Osteoblast (primary cell): ENCODE measurements at regions not wholly inside any gene's neighbourhood (a gene's known extent, or its start where the extent isn't known, plus 50 kb on each side); places are given as distances from the start of the nearest gene placed in this dataset.
A peak's percentile ranks its signal among the peaks of the same experiment; 100 is the strongest.

Source experiments
- DNase-seq: peaks from one replicate; pipeline ENCODE4 v3.0.0; 2011; ENCODE audit warnings: low spot score, mixed read lengths; ENCODE audit not compliant: insufficient read length; ENCODE audit errors: missing footprints
- H2AFZ ChIP-seq: 2 replicates; pipeline ENCODE4 v1.6.0; 2011; ENCODE audit warnings: mild to moderate bottlenecking, low read length
- H3K27ac ChIP-seq: 2 replicates; pipeline ENCODE4 v1.5.1; 2011; ENCODE audit warnings: mild to moderate bottlenecking, low read depth, low read length, moderate library complexity
- H3K27me3 ChIP-seq: 2 replicates; pipeline ENCODE4 v1.6.0; 2012; ENCODE audit warnings: mild to moderate bottlenecking, control low read depth, inconsistent platforms, low read length, moderate library complexity; ENCODE audit not compliant: insufficient read depth
- H3K36me3 ChIP-seq: 2 replicates; pipeline ENCODE4 v1.5.1; 2011; ENCODE audit warnings: mild to moderate bottlenecking, low read length, control low read depth, moderate library complexity; ENCODE audit not compliant: insufficient read depth
- H3K4me1 ChIP-seq: 2 replicates; pipeline ENCODE4 v1.5.1; 2011; ENCODE audit warnings: mild to moderate bottlenecking, low read length, control low read depth, moderate library complexity; ENCODE audit not compliant: insufficient read depth
- H3K4me2 ChIP-seq: 2 replicates; pipeline ENCODE4 v1.6.0; 2011; ENCODE audit warnings: mild to moderate bottlenecking, low read length; ENCODE audit not compliant: insufficient read depth
- H3K4me3 ChIP-seq: fragments of 200-600 bp; sonication (generic); 3 replicates; pipeline ENCODE4 v1.5.1; 2012; ENCODE audit warnings: mild to moderate bottlenecking, low read length, inconsistent platforms; ENCODE audit not compliant: insufficient read depth
- H3K79me2 ChIP-seq: 2 replicates; pipeline ENCODE4 v1.6.0; 2012; ENCODE audit warnings: mild to moderate bottlenecking, low read length, control low read depth, inconsistent platforms; ENCODE audit not compliant: insufficient read depth
- H3K9me3 ChIP-seq: 2 replicates; pipeline ENCODE4 v1.5.1; 2011; ENCODE audit warnings: low read depth, low read length, control low read depth
- H4K20me1 ChIP-seq: 2 replicates; pipeline ENCODE4 v1.6.0; 2012; ENCODE audit warnings: mild to moderate bottlenecking, low read length, control low read depth; ENCODE audit not compliant: insufficient read depth
- CTCF ChIP-seq: IDR thresholded peaks from 2 replicates; pipeline ENCODE4 v1.5.1; 2011; ENCODE audit warnings: mild to moderate bottlenecking, low read depth, low read length, moderate library complexity; ENCODE audit errors: extremely low read depth

GRCh38 chr4:107548211-107548905, 171.7 kb downstream of the PAPSS1 start:
- no peaks in the 10 kb centered on the region for H3K36me3 ChIP-seq
- peak overlapping the region; percentile 43 for H3K4me2 ChIP-seq
- no peak for DNase-seq
- H3K27ac ChIP-seq, result no peak overlapping the region
- no peaks in the 10 kb centered on the region for H3K27me3 ChIP-seq
- H3K79me2 ChIP-seq, result no peaks in the 10 kb centered on the region
- no peaks in the 10 kb centered on the region for H3K9me3 ChIP-seq
- H2AFZ ChIP-seq, result peak overlapping the region; percentile 72
- H4K20me1 ChIP-seq, result no peaks in the 10 kb centered on the region
- H3K4me1 ChIP-seq, result no peaks in the 10 kb centered on the region
- H3K4me3 ChIP-seq, result peak overlapping the region; percentile 30
- no peak for TF ChIP-seq CTCF

GRCh38 chr4:107546638-107547037, 173.4 kb downstream of the PAPSS1 start:
- Histone ChIP-seq H4K20me1 (no peaks in the 10 kb centered on the region), H3K36me3 (no peaks in the 10 kb centered on the region), H3K4me3 (no peak overlapping the region), H3K79me2 (no peaks in the 10 kb centered on the region), H3K4me1 (no peaks in the 10 kb centered on the region), H2AFZ (no peak overlapping the region), H3K27me3 (no peaks in the 10 kb centered on the region), H3K27ac (no peak overlapping the region), H3K4me2 (no peak overlapping the region), H3K9me3 (no peaks in the 10 kb centered on the region)
- TF ChIP-seq CTCF, result no peak
- DNase-seq, result no peak

GRCh38 chr4:107541511-107541910, 178.5 kb downstream of the PAPSS1 start:
- Histone ChIP-seq H3K9me3 (no peaks in the 10 kb centered on the region), H2AFZ (no peak overlapping the region), H4K20me1 (no peaks in the 10 kb centered on the region), H3K79me2 (no peaks in the 10 kb centered on the region), H3K27me3 (no peaks in the 10 kb centered on the region), H3K4me2 (no peak overlapping the region), H3K4me1 (no peaks in the 10 kb centered on the region), H3K27ac (no peak overlapping the region), H3K4me3 (no peak overlapping the region), H3K36me3 (no peaks in the 10 kb centered on the region)
- TF ChIP-seq CTCF, result no peak
- no peak for DNase-seq

- no peak overlapping the region for H3K4me2 ChIP-seq
- no peak for DNase-seq
- no peaks in the 10 kb centered on the region for H3K4me1 ChIP-seq
- no peak overlapping the region for H2AFZ ChIP-seq
- no peak overlapping the region for H3K27ac ChIP-seq
- TF ChIP-seq CTCF, result no peak
- H4K20me1 ChIP-seq, result no peaks in the 10 kb centered on the region
- no peaks in the 10 kb centered on the region for H3K36me3 ChIP-seq
- H3K9me3 ChIP-seq, result no peaks in the 10 kb centered on the region
- no peaks in the 10 kb centered on the region for H3K79me2 ChIP-seq
- no peak overlapping the region for H3K4me3 ChIP-seq
- no peaks in the 10 kb centered on the region for H3K27me3 ChIP-seq
Measured at GRCh38 chr4:107531927-107532326, 188.1 kb downstream of the PAPSS1 start.
